HEK293 (cell line): ENCODE measurements at regions not wholly inside any gene's neighbourhood (a gene's known extent, or its start where the extent isn't known, plus 50 kb on each side); places are given as distances from the start of the nearest gene placed in this dataset.

Experiments used
- CTCF ChIA-PET: fragments of 350-600 bp; formaldehyde crosslinking; extraction: SDS; loops from one replicate; lab custom pipeline; 2021; ENCODE audit warnings: antibody characterized with exemption; lab: Yijun Ruan, JAX
- POLR2A ChIA-PET: fragments of 300-600 bp; formaldehyde crosslinking; extraction: SDS; loops from one replicate; lab custom pipeline; 2020; ENCODE audit warnings: antibody characterized with exemption, inconsistent platforms; lab: Yijun Ruan, JAX
- H3K27ac ChIP-seq: fragments of 200-500 bp; sonication (Bioruptor generic); 2 replicates; pipeline ENCODE4 v1.5.1; 2014; ENCODE audit warnings: low read depth, low read length, control low read depth, inconsistent platforms; ENCODE audit errors: extremely low read depth
- H3K36me3 ChIP-seq, 2 experiments: fragments of 200-500 bp in 1 of 2; sonication (Bioruptor generic) in 1 of 2; 1 replicate in 1 of 2; 2 replicates in 1 of 2; pipeline ENCODE4 v1.5.1; 2014 to 2017; ENCODE audit warnings: inconsistent platforms in 2 of 2, low read length in 2 of 2; ENCODE audit not compliant: control insufficient read depth in 2 of 2, insufficient read depth in 1 of 2
- H3K4me1 ChIP-seq: fragments of 200-500 bp; sonication (Bioruptor generic); 2 replicates; pipeline ENCODE4 v1.5.1; 2014; ENCODE audit warnings: mild to moderate bottlenecking, low read length, inconsistent platforms; ENCODE audit not compliant: control insufficient read depth, insufficient read depth
- H3K4me3 ChIP-seq: 2 replicates; pipeline ENCODE4 v1.5.1; 2011; ENCODE audit warnings: low read depth, mild to moderate bottlenecking, control low read depth, low read length, moderate library complexity
- H3K9me3 ChIP-seq: fragments of 200-500 bp; sonication (Bioruptor generic); 2 replicates; pipeline ENCODE4 v1.5.1; 2014; ENCODE audit warnings: low read depth, low read length, inconsistent platforms; ENCODE audit not compliant: control insufficient read depth, insufficient read depth
- BCL11B ChIP-seq: fragments of 450-650 bp; formaldehyde crosslinking; IDR thresholded peaks from 2 replicates; pipeline ENCODE4 v1.5.1; 2016; ENCODE audit warnings: low read depth, missing biosample characterization, missing genetic modification characterization
- GLIS2 ChIP-seq: fragments of 450-650 bp; formaldehyde crosslinking; IDR thresholded peaks from 2 replicates; pipeline ENCODE4 v1.5.1; 2016; ENCODE audit warnings: missing biosample characterization, missing genetic modification characterization
- HIC1 ChIP-seq: fragments of 450-650 bp; formaldehyde crosslinking; IDR thresholded peaks from 2 replicates; pipeline ENCODE4 v1.5.1; 2016; ENCODE audit warnings: missing biosample characterization, missing genetic modification characterization
- HOXC10 ChIP-seq: sonication (generic); formaldehyde crosslinking; IDR thresholded peaks from 2 replicates; pipeline ENCODE4 v1.8.1; 2023; ENCODE audit warnings: mild to moderate bottlenecking, missing genetic modification reagents
- KLF10 ChIP-seq: fragments of 450-650 bp; IDR thresholded peaks from 2 replicates; pipeline ENCODE4 v1.5.1; 2018; ENCODE audit warnings: missing biosample characterization, mild to moderate bottlenecking, missing genetic modification characterization
- KLF7 ChIP-seq: fragments of 450-650 bp; formaldehyde crosslinking; IDR thresholded peaks from 2 replicates; pipeline ENCODE4 v1.5.1; 2016; ENCODE audit warnings: missing biosample characterization, missing genetic modification characterization, borderline replicate concordance
- KLF9 ChIP-seq: fragments of 450-650 bp; formaldehyde crosslinking; IDR thresholded peaks from 2 replicates; pipeline ENCODE4 v1.5.1; 2016; ENCODE audit warnings: missing biosample characterization, missing genetic modification characterization, low read depth
- SALL2 ChIP-seq: fragments of 450-650 bp; formaldehyde crosslinking; IDR thresholded peaks from 2 replicates; pipeline ENCODE4 v1.5.0; 2017; ENCODE audit warnings: missing biosample characterization, mild to moderate bottlenecking, missing genetic modification characterization, borderline replicate concordance
- SP3 ChIP-seq: fragments of 450-650 bp; formaldehyde crosslinking; IDR thresholded peaks from 2 replicates; pipeline ENCODE4 v1.5.1; 2016; ENCODE audit warnings: missing biosample characterization, missing genetic modification characterization
- ZBTB11 ChIP-seq: fragments of 450-650 bp; formaldehyde crosslinking; conservative IDR thresholded peaks from 2 replicates; pipeline ENCODE4 v1.5.1; 2016; ENCODE audit warnings: low read depth, missing biosample characterization, missing genetic modification characterization
- ZBTB26 ChIP-seq: fragments of 450-650 bp; formaldehyde crosslinking; optimal IDR thresholded peaks from 2 replicates; pipeline ENCODE3; 2016; ENCODE audit warnings: missing biosample characterization, mild to moderate bottlenecking, missing genetic modification characterization
- ZBTB8A ChIP-seq: fragments of 450-650 bp; formaldehyde crosslinking; IDR thresholded peaks from 2 replicates; pipeline ENCODE4 v1.5.1; 2016; ENCODE audit warnings: missing biosample characterization, missing genetic modification characterization
- ZNF274 ChIP-seq, 2 experiments: fragments of 200-500 bp in 1 of 2; fragments of 450-650 bp in 1 of 2; sonication (Bioruptor generic) in 1 of 2; formaldehyde crosslinking in 1 of 2; IDR thresholded peaks; 2 replicates each; pipeline versions ENCODE4 v1.5.1 to v1.6.1; 2014 to 2016; ENCODE audit warnings: borderline replicate concordance in 1 of 2, inconsistent platforms in 1 of 2, low read length in 1 of 2, missing biosample characterization in 1 of 2, missing genetic modification characterization in 1 of 2
- ZNF292 ChIP-seq: fragments of 450-650 bp; formaldehyde crosslinking; IDR thresholded peaks from 2 replicates; pipeline ENCODE4 v1.5.1; 2016; ENCODE audit warnings: low read depth, missing biosample characterization, missing genetic modification characterization, borderline replicate concordance
- ZNF302 ChIP-seq: fragments of 450-650 bp; formaldehyde crosslinking; IDR thresholded peaks from 2 replicates; pipeline ENCODE4 v1.5.1; 2016; ENCODE audit warnings: missing biosample characterization, missing genetic modification characterization, low read depth
- ZNF324 ChIP-seq: fragments of 450-650 bp; formaldehyde crosslinking; IDR thresholded peaks from 2 replicates; pipeline ENCODE4 v1.5.1; 2016; ENCODE audit warnings: missing biosample characterization, missing genetic modification characterization
- ZNF335 ChIP-seq: fragments of 450-650 bp; formaldehyde crosslinking; conservative IDR thresholded peaks from 2 replicates; pipeline ENCODE4 v1.5.1; 2016; ENCODE audit warnings: missing biosample characterization, missing genetic modification characterization
- ZNF354C ChIP-seq: fragments of 450-650 bp; formaldehyde crosslinking; IDR thresholded peaks from 2 replicates; pipeline ENCODE4 v1.5.1; 2016; ENCODE audit warnings: missing biosample characterization, missing genetic modification characterization, low read depth, borderline replicate concordance
- ZNF501 ChIP-seq: fragments of 450-650 bp; formaldehyde crosslinking; IDR thresholded peaks from 2 replicates; pipeline ENCODE4 v1.5.1; 2016; ENCODE audit warnings: missing biosample characterization, missing genetic modification characterization
- ZNF560 ChIP-seq: fragments of 450-650 bp; formaldehyde crosslinking; IDR thresholded peaks from 2 replicates; pipeline ENCODE4 v1.5.1; 2017; ENCODE audit warnings: missing biosample characterization, missing genetic modification characterization, borderline replicate concordance
- ZNF626 ChIP-seq: fragments of 450-650 bp; sonication (Bioruptor Pico); formaldehyde crosslinking; IDR thresholded peaks from 2 replicates; pipeline ENCODE4 v1.5.1; 2018; ENCODE audit warnings: missing biosample characterization, missing genetic modification characterization, inconsistent platforms
- ZNF654 ChIP-seq: fragments of 450-650 bp; formaldehyde crosslinking; IDR thresholded peaks from 2 replicates; pipeline ENCODE4 v1.5.1; 2016; ENCODE audit warnings: low read depth, missing biosample characterization, missing genetic modification characterization
- ZNF792 ChIP-seq: fragments of 450-650 bp; formaldehyde crosslinking; IDR thresholded peaks from 2 replicates; pipeline ENCODE4 v1.5.1; 2016; ENCODE audit warnings: missing biosample characterization, missing genetic modification characterization
- ZNF843 ChIP-seq: fragments of 450-650 bp; formaldehyde crosslinking; IDR thresholded peaks from 2 replicates; pipeline ENCODE4 v1.5.1; 2016; ENCODE audit warnings: missing biosample characterization, missing genetic modification characterization
- TF ChIP-seq, protein P1 (sequence below): fragments of 450-650 bp; formaldehyde crosslinking; IDR thresholded peaks from 2 replicates; pipeline ENCODE4 v1.5.1; 2016; ENCODE audit warnings: missing biosample characterization, missing genetic modification characterization
- TF ChIP-seq, protein P2 (sequence below): fragments of 450-650 bp; formaldehyde crosslinking; IDR thresholded peaks from 2 replicates; pipeline ENCODE4 v1.5.1; 2017; ENCODE audit warnings: missing biosample characterization, missing genetic modification characterization

DNA sequence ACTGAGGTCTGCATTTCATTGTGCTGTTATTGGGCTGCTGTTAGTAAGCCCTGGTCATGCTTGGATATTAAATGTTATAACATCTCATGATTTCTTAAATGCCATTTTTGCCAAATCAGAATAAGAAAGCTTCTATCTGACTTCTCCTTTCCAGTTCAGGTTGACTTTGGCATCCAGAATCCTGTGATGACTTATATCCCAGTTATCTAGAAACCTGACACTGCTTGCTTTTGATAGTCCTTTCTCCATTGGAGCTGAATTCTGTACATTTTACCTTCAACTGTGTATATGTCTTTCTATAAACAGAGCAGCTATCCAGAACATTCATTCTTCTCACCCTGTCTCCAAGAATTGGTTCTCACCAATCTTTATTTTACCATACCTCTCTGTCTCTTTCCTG is 257.7 kb upstream of the GNPDA2 start (continued):
- TF ChIP-seq ZNF302 (no peak), ZNF560 (tag by site-specific recombination) (no peak), ZNF654 (tag by site-specific recombination) (no peak)

GRCh38 chr4:44983083-44983482 is 256.7 kb upstream of the GNPDA2 start:
- no peaks in the 10 kb centered on the region for H3K36me3 ChIP-seq
- POLR2A ChIA-PET, result no interaction called here
- H3K27ac ChIP-seq, result no peak overlapping the region
- no peaks in the 10 kb centered on the region for H3K4me1 ChIP-seq
- H3K4me3 ChIP-seq, result no peak overlapping the region
- CTCF ChIA-PET, result no interaction called here
- no peaks in the 10 kb centered on the region for H3K9me3 ChIP-seq
- TF ChIP-seq HIC1 (tag by site-specific recombination) (no peak), KLF7 (no peak), ZBTB26 (tag by site-specific recombination) (no peak), ZNF274 (IDR thresholded peaks at IDR 0.05; ENCODE audit: low read length) (no peak), ZNF274 (tag by site-specific recombination; IDR thresholded peaks at IDR 0.05; ENCODE audit: borderline replicate concordance) (no peak), ZNF626 (no peak), SALL2 (no peak), ZNF324 (no peak), ZNF335 (tag by site-specific recombination) (no peak)
- TF ChIP-seq, protein P1, sequence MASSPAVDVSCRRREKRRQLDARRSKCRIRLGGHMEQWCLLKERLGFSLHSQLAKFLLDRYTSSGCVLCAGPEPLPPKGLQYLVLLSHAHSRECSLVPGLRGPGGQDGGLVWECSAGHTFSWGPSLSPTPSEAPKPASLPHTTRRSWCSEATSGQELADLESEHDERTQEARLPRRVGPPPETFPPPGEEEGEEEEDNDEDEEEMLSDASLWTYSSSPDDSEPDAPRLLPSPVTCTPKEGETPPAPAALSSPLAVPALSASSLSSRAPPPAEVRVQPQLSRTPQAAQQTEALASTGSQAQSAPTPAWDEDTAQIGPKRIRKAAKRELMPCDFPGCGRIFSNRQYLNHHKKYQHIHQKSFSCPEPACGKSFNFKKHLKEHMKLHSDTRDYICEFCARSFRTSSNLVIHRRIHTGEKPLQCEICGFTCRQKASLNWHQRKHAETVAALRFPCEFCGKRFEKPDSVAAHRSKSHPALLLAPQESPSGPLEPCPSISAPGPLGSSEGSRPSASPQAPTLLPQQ (tag by site-specific recombination), result no peak

- Histone ChIP-seq H3K9me3 (no peaks in the 10 kb centered on the region), H3K4me3 (no peak overlapping the region), H3K36me3 (no peaks in the 10 kb centered on the region), H3K27ac (no peak overlapping the region), H3K4me1 (no peaks in the 10 kb centered on the region)
- POLR2A ChIA-PET, result no interaction called here
- CTCF ChIA-PET, result no interaction called here
- no peak for TF ChIP-seq ZNF501
- TF ChIP-seq ZNF292 (tag by site-specific recombination), result no peak
- TF ChIP-seq ZBTB8A (tag by site-specific recombination), result no peak
- TF ChIP-seq KLF9 (tag by site-specific recombination), result no peak
- no peak for TF ChIP-seq ZNF792
- TF ChIP-seq ZNF354C (tag by site-specific recombination), result no peak
- no peak for TF ChIP-seq SP3
- TF ChIP-seq ZNF843 (tag by site-specific recombination), result no peak
- TF ChIP-seq, protein P2, sequence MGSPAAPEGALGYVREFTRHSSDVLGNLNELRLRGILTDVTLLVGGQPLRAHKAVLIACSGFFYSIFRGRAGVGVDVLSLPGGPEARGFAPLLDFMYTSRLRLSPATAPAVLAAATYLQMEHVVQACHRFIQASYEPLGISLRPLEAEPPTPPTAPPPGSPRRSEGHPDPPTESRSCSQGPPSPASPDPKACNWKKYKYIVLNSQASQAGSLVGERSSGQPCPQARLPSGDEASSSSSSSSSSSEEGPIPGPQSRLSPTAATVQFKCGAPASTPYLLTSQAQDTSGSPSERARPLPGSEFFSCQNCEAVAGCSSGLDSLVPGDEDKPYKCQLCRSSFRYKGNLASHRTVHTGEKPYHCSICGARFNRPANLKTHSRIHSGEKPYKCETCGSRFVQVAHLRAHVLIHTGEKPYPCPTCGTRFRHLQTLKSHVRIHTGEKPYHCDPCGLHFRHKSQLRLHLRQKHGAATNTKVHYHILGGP (tag by site-specific recombination), result no peak
- TF ChIP-seq KLF10 (tag by site-specific recombination), result no peak
- no peak for TF ChIP-seq ZBTB11 (tag by site-specific recombination)
- TF ChIP-seq BCL11B, result no peak
- TF ChIP-seq HOXC10 (CRISPR knock-in tag), result no peak
- no peak for TF ChIP-seq GLIS2
Measured at GRCh38 chr4:44978020-44978419, 251.7 kb upstream of the GNPDA2 start.
